ENCODE measurements at regions not wholly inside any gene's neighbourhood (a gene's known extent, or its start where the extent isn't known, plus 50 kb on each side); places are given as distances from the start of the nearest gene placed in this dataset.
A peak's percentile ranks its signal among the peaks of the same experiment; 100 is the strongest.
"Not testable (repeated sequence)": the region's sequence is repeated elsewhere in the genome, so short reads cannot be mapped to it uniquely, and the experiment has no call there.

DNA sequence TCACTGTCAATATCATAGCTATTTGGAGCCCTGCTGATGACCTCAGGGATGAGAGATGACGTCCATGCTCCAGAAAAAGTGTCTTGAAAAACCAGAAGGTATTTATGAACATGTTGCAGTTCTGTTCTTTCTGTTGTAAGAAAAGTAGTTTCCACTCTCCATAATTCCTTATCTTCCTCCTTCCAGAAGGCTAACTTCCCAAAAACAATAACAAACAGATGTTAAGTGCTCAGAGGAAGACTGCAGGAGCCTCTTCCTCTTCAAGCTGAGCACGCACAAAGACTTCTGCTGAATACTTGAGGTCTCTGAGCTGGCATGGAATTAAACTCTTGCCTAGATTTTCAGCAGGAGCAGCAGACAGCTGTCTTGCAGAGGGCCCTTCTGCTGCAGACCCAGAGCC, 434.5 kb upstream of the KLHL29 start:
- 33 to 100% (median 71%) methylated on average over 1 to 2 of the region's 2 CpGs; no CpG with 5 or more reads in 3 of the 10 experiments for WGBS, 10 experiments
- in situ Hi-C loops (cut with MboI; ENCODE audit: low pct_unique_long_range_greater_than_20kb in 2 of 9, low sequenced_read_pairs in 9 of 9, unreplicated experiment in 9 of 9): no loop called here
- no peak for ATAC-seq (replicated peaks in 6 of 8)
- Histone ChIP-seq H3K27ac (no peak overlapping the region), H3K4me3 (no peak overlapping the region), H3K4me1 (replicated peaks in 1 of 2) (no peaks in the 10 kb centered on the region)

DNA sequence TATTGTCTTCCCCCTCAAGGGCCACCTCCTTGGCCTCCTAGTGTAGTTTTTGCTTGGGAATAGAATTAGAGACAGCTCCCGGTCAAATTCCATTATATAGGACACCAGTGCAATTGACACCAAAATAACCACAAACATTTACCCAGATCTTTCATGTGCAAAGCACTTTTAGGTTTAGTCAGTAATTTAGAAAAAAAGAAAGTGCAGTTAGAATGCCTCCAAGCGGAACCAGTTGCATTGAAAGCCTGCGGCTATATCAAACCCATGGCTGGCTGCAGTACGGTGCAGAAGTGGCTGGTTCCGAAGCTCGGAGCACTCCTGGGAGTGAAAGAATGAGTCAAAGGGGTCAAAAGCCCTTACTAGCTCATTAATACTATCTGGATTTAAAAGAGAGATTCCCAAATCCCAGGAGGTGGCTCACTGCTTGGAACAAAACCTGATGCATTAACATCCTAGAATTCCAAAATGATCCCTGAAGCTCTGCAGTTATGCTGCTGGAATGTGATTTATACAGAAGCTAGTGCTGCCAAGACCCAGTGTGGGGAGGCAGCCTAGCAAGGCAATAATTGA, 432.2 kb upstream of the KLHL29 start:
- no peak overlapping the region for H3K27ac ChIP-seq
- no peak overlapping the region for H3K4me3 ChIP-seq
- H3K4me1 ChIP-seq (replicated peaks in 1 of 2): no peaks in the 10 kb centered on the region
- WGBS, 10 experiments: 15 to 89% (median 70%) methylated on average over 1 to 5 of the region's 6 CpGs; no CpG with 5 or more reads in 4 of the 10 experiments
- ATAC-seq (replicated peaks in 6 of 8): no peak
- in situ Hi-C loops (cut with MboI; ENCODE audit: low pct_unique_long_range_greater_than_20kb in 2 of 9, low sequenced_read_pairs in 9 of 9, unreplicated experiment in 9 of 9): no loop called here

DNA sequence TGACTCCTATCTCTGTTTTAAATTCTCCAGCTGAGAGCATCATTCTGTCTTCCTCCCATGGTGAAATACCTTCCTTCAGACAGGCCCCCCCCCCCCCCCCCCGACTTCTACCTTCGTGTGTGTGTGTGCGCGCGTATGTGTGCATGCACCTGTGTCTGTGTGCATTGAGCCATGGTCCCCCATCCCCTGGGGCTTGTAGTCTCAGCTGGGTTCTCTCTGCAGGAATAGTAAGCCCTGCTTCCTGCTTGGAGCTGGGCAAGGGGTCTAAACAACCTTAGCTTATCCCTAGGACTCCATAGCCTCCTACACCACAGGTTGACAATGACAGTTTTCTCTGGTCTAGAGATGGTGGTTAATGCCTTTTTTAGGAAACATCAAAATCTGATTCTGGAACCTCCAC, 427.5 kb upstream of the KLHL29 start:
- in situ Hi-C loops (cut with MboI; ENCODE audit: low pct_unique_long_range_greater_than_20kb in 2 of 9, low sequenced_read_pairs in 9 of 9, unreplicated experiment in 9 of 9): no loop called here
- peaks cover 6 to 7% of the 10 kb centered on the region in 2 donors for H3K4me1 ChIP-seq (replicated peaks in 1 of 2)
- H3K27ac ChIP-seq: no peak overlapping the region
- no CpG with 5 or more reads among the region's 5 CpGs for WGBS, 10 experiments
- H3K4me3 ChIP-seq: no peak overlapping the region
- ATAC-seq (replicated peaks in 6 of 8): no peak

- ATAC-seq (replicated peaks in 6 of 8): peak in 2 of 8 experiments; percentile 35 to 37
- 14 to 94% (median 78%) methylated on average over 1 to 4 of the region's 4 CpGs; no CpG with 5 or more reads in 2 of the 10 experiments for WGBS, 10 experiments
Observed at GRCh38 chr2:22958308-22958707, 426.7 kb upstream of the KLHL29 start.

GRCh38 chr2:22967756-22968155, 417.2 kb upstream of the KLHL29 start:
- 21 to 90% (median 83%) methylated on average over 2 to 5 of the region's 5 CpGs; no CpG with 5 or more reads in 2 of the 10 experiments for WGBS, 10 experiments
- no peak overlapping the region for H3K4me3 ChIP-seq
- peaks cover 0 to 2% of the 10 kb centered on the region in 2 donors for H3K4me1 ChIP-seq (replicated peaks in 1 of 2)
- no peak for ATAC-seq (replicated peaks in 6 of 8)
- no peak overlapping the region for H3K27ac ChIP-seq
- in situ Hi-C loops (cut with MboI; ENCODE audit: low pct_unique_long_range_greater_than_20kb in 2 of 9, low sequenced_read_pairs in 9 of 9, unreplicated experiment in 9 of 9): no loop called here

More at GRCh38 chr2:22958308-22958707, 426.7 kb upstream of the KLHL29 start:
- H3K27ac ChIP-seq: no peak overlapping the region
- H3K4me1 ChIP-seq (replicated peaks in 1 of 2): peaks cover 7% of the 10 kb centered on the region in 2 donors
- in situ Hi-C loops (cut with MboI; ENCODE audit: low pct_unique_long_range_greater_than_20kb in 2 of 9, low sequenced_read_pairs in 9 of 9, unreplicated experiment in 9 of 9): no loop called here
- no peak overlapping the region for H3K4me3 ChIP-seq

DNA sequence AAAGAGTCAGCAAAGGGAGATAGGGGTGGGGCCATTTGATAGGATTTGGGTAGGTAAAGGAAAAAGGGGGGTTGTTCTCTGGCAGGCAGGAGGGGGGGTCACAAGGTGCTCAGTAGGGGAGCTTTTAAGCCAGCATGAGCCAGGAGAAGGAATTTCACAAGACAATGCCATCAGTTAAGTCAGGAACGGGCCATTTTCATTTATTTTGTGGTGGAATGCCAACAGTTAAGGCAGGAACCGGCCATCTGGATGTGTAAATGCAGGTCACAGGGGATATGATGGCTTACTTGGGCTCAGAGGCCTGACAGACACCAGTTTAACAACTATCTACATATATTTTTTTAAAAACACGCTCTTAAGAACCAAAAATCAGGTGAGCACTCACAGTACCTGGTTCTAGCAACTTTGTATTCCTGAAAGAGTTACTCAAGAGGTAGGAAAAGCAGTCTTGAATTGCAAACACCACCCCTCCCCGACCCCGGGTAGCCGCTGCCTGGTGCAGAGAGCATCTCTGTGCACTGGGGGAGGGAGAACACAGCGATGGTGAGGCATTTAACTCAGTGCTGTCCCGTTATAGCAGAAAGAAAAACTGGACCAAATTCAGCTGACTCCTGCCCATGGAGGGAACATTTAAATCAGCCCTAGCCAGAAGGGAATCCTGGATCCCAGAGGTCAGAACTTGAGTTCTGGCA, 414.5 kb upstream of the KLHL29 start:
- in situ Hi-C loops (cut with MboI; ENCODE audit: low pct_unique_long_range_greater_than_20kb in 2 of 9, low sequenced_read_pairs in 9 of 9, unreplicated experiment in 9 of 9): no loop called here
- H3K27ac ChIP-seq: no peak overlapping the region
- no peak overlapping the region for H3K4me3 ChIP-seq
- WGBS, 10 experiments: 0 to 50% (median 20%) methylated on average over 1 to 8 of the region's 8 CpGs; no CpG with 5 or more reads in 2 of the 10 experiments
- H3K4me1 ChIP-seq (replicated peaks in 1 of 2): peaks cover 0 to 2% of the 10 kb centered on the region in 2 donors
- ATAC-seq (replicated peaks in 6 of 8): no peak

DNA sequence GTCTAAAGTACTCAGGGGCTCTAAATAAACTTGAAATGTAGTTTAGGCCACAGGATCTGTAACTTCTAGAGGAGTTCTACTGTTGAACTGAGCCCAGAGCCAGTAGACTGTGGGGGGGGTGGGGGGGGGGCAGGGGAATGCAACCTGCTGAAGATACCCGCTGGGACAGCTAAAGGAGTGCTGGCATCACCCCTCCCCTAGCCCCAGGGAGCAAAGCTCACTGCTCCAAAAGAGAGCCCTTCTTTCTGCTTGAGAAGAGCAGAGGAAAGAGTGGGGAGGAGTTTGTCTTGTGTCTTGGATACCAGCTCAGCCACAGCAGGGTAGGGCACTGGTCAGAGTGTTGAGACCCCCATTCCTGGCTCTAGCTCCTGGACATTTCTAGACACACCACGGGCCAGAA, 414.0 kb upstream of the KLHL29 start:
- Histone ChIP-seq H3K4me3 (no peak overlapping the region), H3K4me1 (replicated peaks in 1 of 2) (peaks cover 0 to 2% of the 10 kb centered on the region in 2 donors), H3K27ac (no peak overlapping the region)
- in situ Hi-C loops (cut with MboI; ENCODE audit: low pct_unique_long_range_greater_than_20kb in 2 of 9, low sequenced_read_pairs in 9 of 9, unreplicated experiment in 9 of 9): no loop called here
- 100% methylated on average over 1 of the region's 2 CpGs; no CpG with 5 or more reads in 8 of the 10 experiments for WGBS, 10 experiments
- ATAC-seq (replicated peaks in 6 of 8): no peak

- H3K4me3 ChIP-seq: no peak overlapping the region
- 0 to 100% (median 78%) methylated on average over 1 of the region's 1 CpG; no CpG with 5 or more reads in 1 of the 10 experiments for WGBS, 10 experiments
- in situ Hi-C loops (cut with MboI; ENCODE audit: low pct_unique_long_range_greater_than_20kb in 2 of 9, low sequenced_read_pairs in 9 of 9, unreplicated experiment in 9 of 9): no loop called here
- no peak for ATAC-seq (replicated peaks in 6 of 8)
- H3K27ac ChIP-seq: no peak overlapping the region
- H3K4me1 ChIP-seq (replicated peaks in 1 of 2): no peaks in the 10 kb centered on the region
Observed at GRCh38 chr2:22981785-22982184, 403.2 kb upstream of the KLHL29 start.

GRCh38 chr2:22984152-22984551, 400.8 kb upstream of the KLHL29 start:
- ATAC-seq (replicated peaks in 6 of 8); H3K4me3 ChIP-seq; in situ Hi-C loops (cut with MboI; ENCODE audit: low pct_unique_long_range_greater_than_20kb in 2 of 9, low sequenced_read_pairs in 9 of 9, unreplicated experiment in 9 of 9); H3K27ac ChIP-seq; H3K4me1 ChIP-seq (replicated peaks in 1 of 2): not testable (repeated sequence)
- 38 to 94% (median 67%) methylated on average over 1 to 6 of the region's 25 CpGs; no CpG with 5 or more reads in 4 of the 10 experiments for WGBS, 10 experiments

GRCh38 chr2:22990246-22990645, 394.7 kb upstream of the KLHL29 start:
- no peak for ATAC-seq (replicated peaks in 6 of 8)

GRCh38 chr2:22991844-22992243, 393.1 kb upstream of the KLHL29 start:
- no peak overlapping the region for H3K27ac ChIP-seq
- 23 to 100% (median 75%) methylated on average over 1 to 3 of the region's 3 CpGs for WGBS, 10 experiments
- ATAC-seq (replicated peaks in 6 of 8): peak in 1 of 8 experiments; percentile 15
- no peak overlapping the region for H3K4me3 ChIP-seq
- H3K4me1 ChIP-seq (replicated peaks in 1 of 2): no peaks in the 10 kb centered on the region
- in situ Hi-C loops (cut with MboI; ENCODE audit: low pct_unique_long_range_greater_than_20kb in 2 of 9, low sequenced_read_pairs in 9 of 9, unreplicated experiment in 9 of 9): no loop called here

More at GRCh38 chr2:22990246-22990645, 394.7 kb upstream of the KLHL29 start:
- H3K4me1 ChIP-seq (replicated peaks in 1 of 2): no peaks in the 10 kb centered on the region
- 15 to 92% (median 64%) methylated on average over 1 to 3 of the region's 3 CpGs for WGBS, 10 experiments
- no peak overlapping the region for H3K27ac ChIP-seq
- in situ Hi-C loops (cut with MboI; ENCODE audit: low pct_unique_long_range_greater_than_20kb in 2 of 9, low sequenced_read_pairs in 9 of 9, unreplicated experiment in 9 of 9): no loop called here
- H3K4me3 ChIP-seq: no peak overlapping the region

DNA sequence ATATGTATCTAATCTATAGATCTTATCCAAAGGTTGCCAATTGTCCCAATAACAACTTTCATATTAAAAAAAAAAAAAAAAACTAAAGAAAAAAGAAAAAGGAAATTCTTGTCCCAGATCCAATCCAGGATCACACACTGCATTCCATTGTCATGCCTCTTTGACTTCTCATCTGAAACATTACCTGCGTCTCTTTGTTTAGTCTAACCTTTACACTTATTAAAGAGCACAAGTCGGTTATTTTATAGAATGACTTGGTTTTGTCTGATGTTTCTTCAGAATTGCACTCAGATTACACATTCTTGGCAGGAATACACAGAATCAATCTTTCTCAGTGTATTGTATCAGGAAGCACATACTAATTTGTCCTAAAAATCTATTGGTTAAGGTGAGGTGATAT, 392.5 kb upstream of the KLHL29 start:
- H3K4me1 ChIP-seq (replicated peaks in 1 of 2): no peaks in the 10 kb centered on the region
- in situ Hi-C loops (cut with MboI; ENCODE audit: low pct_unique_long_range_greater_than_20kb in 2 of 9, low sequenced_read_pairs in 9 of 9, unreplicated experiment in 9 of 9): no loop called here
- H3K4me3 ChIP-seq: no peak overlapping the region
- no peak for ATAC-seq (replicated peaks in 6 of 8)
- WGBS, 10 experiments: 18 to 100% (median 88%) methylated on average over 1 to 2 of the region's 2 CpGs; no CpG with 5 or more reads in 1 of the 10 experiments
- H3K27ac ChIP-seq: no peak overlapping the region

GRCh38 chr2:22993250-22993649, 391.7 kb upstream of the KLHL29 start:
- ATAC-seq (replicated peaks in 6 of 8): no peak
- Histone ChIP-seq H3K4me1 (replicated peaks in 1 of 2) (no peaks in the 10 kb centered on the region), H3K27ac (no peak overlapping the region), H3K4me3 (no peak overlapping the region)
- WGBS, 10 experiments: 0 to 75% (median 67%) methylated on average over 1 of the region's 1 CpG; no CpG with 5 or more reads in 1 of the 10 experiments
- in situ Hi-C loops (cut with MboI; ENCODE audit: low pct_unique_long_range_greater_than_20kb in 2 of 9, low sequenced_read_pairs in 9 of 9, unreplicated experiment in 9 of 9): no loop called here

Data from motor neuron (in vitro differentiated cells).